Uterus (tissue), 3 donors: ENCODE measurements at regions not wholly inside any gene's neighbourhood (a gene's known extent, or its start where the extent isn't known, plus 50 kb on each side); places are given as distances from the start of the nearest gene placed in this dataset.

Experiments
- DNase-seq, 2 donors: peaks; one replicate each; pipeline ENCODE4 v3.0.0-alpha.2; 2019 to 2020
- H3K27ac ChIP-seq, 2 donors: fragments of 200-600 bp; sonication (generic); 1 replicate in 1 of 2; 2 replicates in 1 of 2; pipeline ENCODE4 v1.5.1; 2016 to 2018
- H3K27me3 ChIP-seq, 2 donors: fragments of 200-600 bp; sonication (generic); one replicate each; pipeline ENCODE4 v1.5.1; 2018 to 2019; ENCODE audit warnings: control low read depth in 1 of 2
- H3K36me3 ChIP-seq, 2 donors: fragments of 200-600 bp; sonication (generic); one replicate each; pipeline ENCODE4 v1.5.1; 2019; ENCODE audit warnings: control low read depth in 1 of 2
- H3K4me1 ChIP-seq, 2 donors: fragments of 200-600 bp; sonication (generic); one replicate each; pipeline ENCODE4 v1.5.1; 2018 to 2019; ENCODE audit warnings: control low read depth in 1 of 2
- H3K4me3 ChIP-seq, 2 donors: fragments of 200-600 bp; sonication (generic); 1 replicate in 1 of 2; 2 replicates in 1 of 2; pipeline ENCODE4 v1.5.1; 2018 to 2019; ENCODE audit warnings: mild to moderate bottlenecking in 1 of 2
- H3K9me3 ChIP-seq, 2 donors: fragments of 200-600 bp; sonication (generic); one replicate each; pipeline ENCODE4 v1.5.1; 2019; ENCODE audit warnings: control low read depth in 1 of 2
- POLR2A ChIP-seq, 2 donors: fragments of 450-650 bp; IDR thresholded peaks; one replicate each; pipeline ENCODE4 v1.6.1; 2016; ENCODE audit warnings: antibody characterized with exemption in 2 of 2, mild to moderate bottlenecking in 1 of 2, moderate library complexity in 1 of 2
- intact Hi-C: fragments of 100-400 bp; cut with DNase I; formaldehyde crosslinking; loops from one replicate; pipeline ENCODE4 v1.15.1; 2023; ENCODE audit warnings: low total_unique reads
- TF ChIP-seq, protein P1 (sequence below), 4 experiments: fragments of 200-600 bp in 2 of 4; fragments of 450-650 bp in 2 of 4; sonication (generic) in 2 of 4; IDR thresholded peaks; one replicate each; pipeline ENCODE4 v1.5.1; 2016 to 2019; ENCODE audit warnings: antibody characterized with exemption in 4 of 4, mild to moderate bottlenecking in 2 of 4, moderate library complexity in 1 of 4
- donor health status: DM: yes; HTN: yes; CAD: no.

DNA sequence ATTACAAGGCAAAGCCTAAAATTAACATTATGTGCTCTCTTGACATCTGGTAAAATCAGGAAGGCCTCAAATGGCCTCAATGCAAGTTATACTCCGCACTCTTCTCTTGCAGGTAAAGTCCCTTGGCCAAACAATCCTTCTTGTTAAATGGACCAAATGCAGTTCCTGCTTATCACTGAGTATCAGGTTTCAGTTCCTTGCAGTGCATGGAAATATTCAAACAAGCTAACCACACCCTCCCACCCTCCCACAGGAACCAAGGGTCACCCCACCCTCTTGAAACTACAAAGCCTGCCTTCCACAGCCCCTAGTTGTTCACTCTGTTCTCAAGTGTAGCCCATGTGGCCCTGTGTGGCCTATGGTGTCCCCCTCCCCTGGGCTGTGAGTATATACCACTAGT lies 171.9 kb upstream of the CADPS start:
- Histone ChIP-seq H3K36me3 (no peaks in the 10 kb centered on the region), H3K27me3 (no peaks in the 10 kb centered on the region), H3K4me3 (no peak overlapping the region), H3K4me1 (no peaks in the 10 kb centered on the region), H3K9me3 (no peaks in the 10 kb centered on the region), H3K27ac (no peak overlapping the region)
- intact Hi-C loops: no loop called here
- no peak for DNase-seq
- TF ChIP-seq, protein P1, sequence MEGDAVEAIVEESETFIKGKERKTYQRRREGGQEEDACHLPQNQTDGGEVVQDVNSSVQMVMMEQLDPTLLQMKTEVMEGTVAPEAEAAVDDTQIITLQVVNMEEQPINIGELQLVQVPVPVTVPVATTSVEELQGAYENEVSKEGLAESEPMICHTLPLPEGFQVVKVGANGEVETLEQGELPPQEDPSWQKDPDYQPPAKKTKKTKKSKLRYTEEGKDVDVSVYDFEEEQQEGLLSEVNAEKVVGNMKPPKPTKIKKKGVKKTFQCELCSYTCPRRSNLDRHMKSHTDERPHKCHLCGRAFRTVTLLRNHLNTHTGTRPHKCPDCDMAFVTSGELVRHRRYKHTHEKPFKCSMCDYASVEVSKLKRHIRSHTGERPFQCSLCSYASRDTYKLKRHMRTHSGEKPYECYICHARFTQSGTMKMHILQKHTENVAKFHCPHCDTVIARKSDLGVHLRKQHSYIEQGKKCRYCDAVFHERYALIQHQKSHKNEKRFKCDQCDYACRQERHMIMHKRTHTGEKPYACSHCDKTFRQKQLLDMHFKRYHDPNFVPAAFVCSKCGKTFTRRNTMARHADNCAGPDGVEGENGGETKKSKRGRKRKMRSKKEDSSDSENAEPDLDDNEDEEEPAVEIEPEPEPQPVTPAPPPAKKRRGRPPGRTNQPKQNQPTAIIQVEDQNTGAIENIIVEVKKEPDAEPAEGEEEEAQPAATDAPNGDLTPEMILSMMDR (IDR thresholded peaks at IDR 0.05): no peak
- no peak for TF ChIP-seq POLR2A (IDR thresholded peaks at IDR 0.05)

DNA sequence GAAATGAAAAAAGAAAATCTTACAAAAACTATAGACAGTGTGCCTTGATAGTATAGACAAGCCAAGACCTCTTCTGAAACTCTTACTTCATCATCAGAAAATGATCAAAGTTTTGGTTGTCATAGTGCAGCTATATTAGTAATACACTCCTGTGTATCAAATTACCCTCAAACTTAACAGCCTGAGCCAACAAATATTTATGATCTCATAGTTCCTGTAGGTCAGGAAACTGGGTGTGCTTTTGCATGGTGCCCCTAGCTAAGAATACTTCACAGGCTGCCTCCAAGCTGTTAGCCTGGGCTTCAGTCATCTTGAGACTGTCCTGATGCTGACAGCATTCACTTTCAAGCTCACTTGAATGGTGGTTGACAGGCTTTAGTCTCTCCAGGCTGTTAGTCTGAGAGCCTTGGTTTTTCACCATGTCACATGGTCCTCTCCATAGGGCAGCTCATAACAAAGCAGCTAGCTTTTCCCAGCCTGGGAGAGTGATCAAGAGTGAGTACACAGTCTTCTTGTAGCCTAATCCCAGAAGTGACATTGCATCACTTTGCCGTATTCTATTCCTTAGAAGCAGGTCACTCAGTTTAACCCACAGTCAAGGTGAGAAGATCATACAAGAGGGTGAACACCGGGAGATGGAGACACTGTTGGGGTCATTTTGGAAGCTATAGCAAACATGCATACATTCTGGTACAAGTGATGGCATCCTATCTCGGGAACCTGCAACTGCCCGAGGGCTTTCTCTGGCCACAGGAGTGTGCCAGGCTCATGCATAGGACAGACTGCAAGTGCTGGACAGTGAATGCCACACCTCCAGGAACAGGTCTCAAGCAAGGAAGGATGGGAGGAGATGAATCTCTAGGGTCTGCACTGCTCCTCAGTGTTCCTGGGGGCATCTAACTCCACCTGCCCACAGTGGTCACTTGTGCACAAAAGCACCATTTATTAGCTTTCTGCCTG lies 173.4 kb upstream of the CADPS start:
- DNase-seq: no peak
- TF ChIP-seq POLR2A (IDR thresholded peaks at IDR 0.05): no peak
- TF ChIP-seq, protein P1 (IDR thresholded peaks at IDR 0.05): no peak
- Histone ChIP-seq H3K36me3 (no peaks in the 10 kb centered on the region), H3K4me1 (no peaks in the 10 kb centered on the region), H3K4me3 (no peak overlapping the region), H3K27ac (no peak overlapping the region), H3K9me3 (no peaks in the 10 kb centered on the region), H3K27me3 (no peaks in the 10 kb centered on the region)
- intact Hi-C loops: no loop called here

DNA sequence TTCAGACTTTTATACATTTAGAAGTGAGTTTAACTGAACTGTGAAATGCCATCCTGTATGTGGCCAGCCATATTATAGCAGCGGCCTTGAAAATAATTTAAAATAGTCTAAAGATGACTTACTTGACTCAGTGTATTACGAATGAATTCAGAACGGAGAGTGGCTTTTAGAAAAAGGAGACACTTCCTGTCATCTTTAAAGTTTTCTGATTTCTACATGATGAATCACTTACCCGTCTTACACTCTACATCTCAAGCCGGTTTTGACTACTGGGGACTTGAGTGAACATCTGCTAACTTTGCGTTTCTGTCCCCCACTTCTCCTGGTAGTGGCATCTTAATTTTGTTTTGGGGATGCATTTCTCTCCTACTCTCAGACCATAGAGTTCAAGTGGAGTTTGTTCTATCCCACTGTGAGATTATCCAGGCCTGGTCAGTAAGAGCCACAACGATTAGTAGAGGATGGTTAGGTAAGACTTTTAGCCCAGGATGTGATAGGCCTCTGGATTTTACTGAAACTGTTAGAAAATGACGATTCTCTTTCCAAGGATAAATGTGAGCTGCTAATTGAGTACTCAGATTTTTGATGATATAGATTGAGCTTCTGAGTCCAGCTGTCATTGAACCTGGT lies 175.4 kb upstream of the CADPS start:
- TF ChIP-seq, protein P1 (IDR thresholded peaks at IDR 0.05): no peak
- H3K4me1 ChIP-seq: no peaks in the 10 kb centered on the region
- intact Hi-C loops: no loop called here
- no peak overlapping the region for H3K4me3 ChIP-seq
- no peaks in the 10 kb centered on the region for H3K27me3 ChIP-seq
- no peak overlapping the region for H3K27ac ChIP-seq
- DNase-seq: no peak
- no peaks in the 10 kb centered on the region for H3K36me3 ChIP-seq
- no peaks in the 10 kb centered on the region for H3K9me3 ChIP-seq

DNA sequence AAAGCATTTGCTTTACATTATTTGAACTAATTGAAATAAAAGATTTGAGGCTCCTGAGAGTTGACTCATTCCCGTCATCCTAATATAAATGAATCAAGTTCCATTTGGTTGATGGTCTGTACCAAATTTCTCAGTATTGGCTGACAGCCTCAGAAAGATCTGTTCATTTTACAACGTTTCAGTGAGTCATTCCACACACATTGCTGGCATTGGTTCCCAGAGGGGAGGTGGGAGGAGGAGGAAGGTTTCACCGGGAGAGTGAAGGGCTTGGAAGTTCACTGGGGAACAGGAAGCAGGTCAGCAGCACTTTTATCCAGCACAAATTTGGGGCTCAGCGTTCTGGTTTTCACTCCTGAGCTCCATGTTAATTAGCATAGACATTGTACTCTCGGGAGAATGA lies 176.7 kb upstream of the CADPS start:
- Histone ChIP-seq H3K27ac (no peak overlapping the region), H3K27me3 (no peaks in the 10 kb centered on the region), H3K36me3 (no peaks in the 10 kb centered on the region), H3K4me1 (no peaks in the 10 kb centered on the region), H3K4me3 (no peak overlapping the region), H3K9me3 (no peaks in the 10 kb centered on the region)
- TF ChIP-seq, protein P1 (IDR thresholded peaks at IDR 0.05): no peak
- TF ChIP-seq POLR2A (IDR thresholded peaks at IDR 0.05): no peak
- no peak for DNase-seq
- intact Hi-C loops: no loop called here

DNA sequence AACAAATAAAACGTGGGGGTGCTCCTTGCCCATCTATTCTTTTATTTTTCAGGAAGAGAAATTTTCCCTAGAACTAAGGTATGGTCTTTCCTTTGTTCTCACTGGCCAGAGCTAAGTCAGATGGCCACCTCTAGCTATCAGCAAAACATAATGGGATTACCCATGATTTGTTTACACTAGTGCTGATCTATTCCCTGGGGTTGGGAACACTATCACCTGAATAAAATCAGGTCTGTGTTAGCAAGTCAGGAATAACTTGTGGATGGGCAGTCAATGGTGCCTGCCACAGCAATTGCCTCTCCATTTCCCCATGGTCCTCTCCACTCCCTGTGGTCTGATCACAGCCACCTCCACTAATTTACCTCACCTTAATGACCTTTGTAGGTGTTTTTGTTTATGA lies 181.7 kb upstream of the CADPS start:
- intact Hi-C loops: no loop called here
- Histone ChIP-seq H3K9me3 (no peaks in the 10 kb centered on the region), H3K36me3 (no peaks in the 10 kb centered on the region), H3K27ac (no peak overlapping the region), H3K4me1 (no peaks in the 10 kb centered on the region), H3K27me3 (no peaks in the 10 kb centered on the region), H3K4me3 (no peak overlapping the region)
- DNase-seq: no peak
- no peak for TF ChIP-seq POLR2A (IDR thresholded peaks at IDR 0.05)
- TF ChIP-seq, protein P1 (IDR thresholded peaks at IDR 0.05): no peak
